Pancreas (tissue), 10 donors: ENCODE measurements at regions not wholly inside any gene's neighbourhood (a gene's known extent, or its start where the extent isn't known, plus 50 kb on each side); places are given as distances from the start of the nearest gene placed in this dataset.
A peak's percentile ranks its signal among the peaks of the same experiment; 100 is the strongest.

Experiments used
- ATAC-seq, 4 donors: fragments of 200-7000 bp; cut with Tn5 transposase; one replicate each; pipeline versions ENCODE4 v1.8.0 to v1.9.1; 2020; ENCODE audit warnings: mild to moderate bottlenecking in 4 of 4, moderate library complexity in 4 of 4
- DNase-seq, 6 donors: peaks; one replicate each; pipeline ENCODE4 v3.0.0-alpha.2; 2020
- FAIRE-seq: peaks from 2 replicates; lab custom pipeline; 2012; peaks lifted over from hg19 to GRCh38; lab: Jason Lieb, UNC
- H3K27ac ChIP-seq, 4 donors: fragments of 200-600 bp; sonication (generic); 1 replicate in 3 of 4; 2 replicates in 1 of 4; pipeline versions ENCODE4 v1.5.0 to v1.8.0; 2020
- H3K27me3 ChIP-seq, 4 donors: fragments of 200-600 bp; one replicate each; pipeline ENCODE4 v1.8.0; 2021
- H3K36me3 ChIP-seq, 3 donors: fragments of 200-600 bp; sonication (generic) in 1 of 3; one replicate each; pipeline versions ENCODE4 v1.5.0 to v1.8.0; 2020 to 2021
- H3K4me1 ChIP-seq, 3 donors: fragments of 200-600 bp; one replicate each; pipeline ENCODE4 v1.8.0; 2021
- H3K4me3 ChIP-seq, 4 donors: fragments of 200-600 bp; sonication (generic) in 2 of 4; one replicate each; pipeline versions ENCODE4 v1.5.0 to v1.8.0; 2020 to 2021
- H3K9me3 ChIP-seq, 4 donors: fragments of 200-600 bp; one replicate each; pipeline ENCODE4 v1.8.0; 2021
- CTCF ChIP-seq, 4 donors: fragments of 200-600 bp; sonication (generic) in 3 of 4; IDR thresholded peaks; one replicate each; pipeline versions ENCODE4 v1.5.0 to v1.8.0; 2021; ENCODE audit warnings: antibody characterized with exemption in 4 of 4
- WGBS, 2 donors: extraction: QIAGEN DNeasy Blood & Tissue Kit; methylation state at CpG; one replicate each; pipeline ENCODE4 v1.1.7; 2013; 5-methylcytosine and 5-hydroxymethylcytosine counted together
- intact Hi-C, 3 donors: fragments of 100-400 bp; cut with DNase I; formaldehyde crosslinking; loops; one replicate each; pipeline versions ENCODE4 v1.11.1 to v1.14.2; 2022
- donor health status: healthy with polysubstance abuse.
- donor health status: DM: no; HTN: no; CAD: no; lungs with moderate emphysema.
- donor health status: DM: no; HTN: no; CAD: no.
- donor health status: control.
- donor health status: control.
- donor health status: Bipolar disorder and iron deficiency.
- donor health status: DM: yes; HTN: yes; CAD: no.
- donor health status: DM: no; HTN: no; CAD: no.
- donor health status: DM: no; HTN: no; CAD: no.
- donor health status: DM: yes; HTN: yes; CAD: no.

GRCh38 chr12:127469331-127469730 is 797.6 kb upstream of the TMEM132C start:
- no peak for ATAC-seq
- WGBS, 2 donors: 89 to 91% methylated on average over 1 of the region's 1 CpG

GRCh38 chr12:127473766-127474165 is 793.2 kb upstream of the TMEM132C start:
- Histone ChIP-seq H3K27ac (no peak overlapping the region), H3K9me3 (no peaks in the 10 kb centered on the region), H3K4me1 (no peaks in the 10 kb centered on the region), H3K27me3 (no peaks in the 10 kb centered on the region), H3K4me3 (no peak overlapping the region), H3K36me3 (no peaks in the 10 kb centered on the region)
- ATAC-seq (no peak), DNase-seq (no peak), FAIRE-seq (no peak)
- 73 to 74% methylated on average over 6 of the region's 6 CpGs for WGBS, 2 donors
- intact Hi-C loops: no loop called here
- no peak for TF ChIP-seq CTCF (IDR thresholded peaks at IDR 0.05)

More at GRCh38 chr12:127469331-127469730, 797.6 kb upstream of the TMEM132C start:
- Histone ChIP-seq H3K4me3 (no peak overlapping the region), H3K27ac (no peak overlapping the region), H3K27me3 (no peaks in the 10 kb centered on the region), H3K36me3 (no peaks in the 10 kb centered on the region), H3K4me1 (no peaks in the 10 kb centered on the region), H3K9me3 (no peaks in the 10 kb centered on the region)
- TF ChIP-seq CTCF (IDR thresholded peaks at IDR 0.05): no peak
- intact Hi-C loops: no loop called here
- FAIRE-seq: no peak
- DNase-seq: no peak

GRCh38 chr12:127479256-127479655 is 787.7 kb upstream of the TMEM132C start:
- FAIRE-seq: no peak
- WGBS, 2 donors: 58 to 60% methylated on average over 5 of the region's 5 CpGs
- no peak overlapping the region for H3K4me3 ChIP-seq
- intact Hi-C loops: no loop called here
- no peaks in the 10 kb centered on the region for H3K36me3 ChIP-seq
- no peaks in the 10 kb centered on the region for H3K27me3 ChIP-seq
- TF ChIP-seq CTCF (IDR thresholded peaks at IDR 0.05): no peak
- ATAC-seq: no peak
- no peak overlapping the region for H3K27ac ChIP-seq
- H3K4me1 ChIP-seq: no peaks in the 10 kb centered on the region
- DNase-seq: no peak
- no peaks in the 10 kb centered on the region for H3K9me3 ChIP-seq

- no peaks in the 10 kb centered on the region for H3K4me1 ChIP-seq
- FAIRE-seq (peak; percentile 100), ATAC-seq (no peak), DNase-seq (no peak)
- no peaks in the 10 kb centered on the region for H3K36me3 ChIP-seq
- WGBS, 2 donors: 64 to 67% methylated on average over 5 of the region's 5 CpGs
- H3K27ac ChIP-seq: no peak overlapping the region
- H3K4me3 ChIP-seq: no peak overlapping the region
- TF ChIP-seq CTCF (IDR thresholded peaks at IDR 0.05): no peak
- no peaks in the 10 kb centered on the region for H3K27me3 ChIP-seq
- intact Hi-C loops: no loop called here
- H3K9me3 ChIP-seq: no peaks in the 10 kb centered on the region
Measured at GRCh38 chr12:127480775-127481314, 786.1 kb upstream of the TMEM132C start.

GRCh38 chr12:127482950-127483349 is 784.0 kb upstream of the TMEM132C start:
- Histone ChIP-seq H3K4me3 (no peak overlapping the region), H3K27me3 (no peaks in the 10 kb centered on the region), H3K27ac (no peak overlapping the region), H3K9me3 (no peaks in the 10 kb centered on the region), H3K36me3 (no peaks in the 10 kb centered on the region), H3K4me1 (no peaks in the 10 kb centered on the region)
- 80 to 85% methylated on average over 11 of the region's 11 CpGs for WGBS, 2 donors
- ATAC-seq (no peak), DNase-seq (no peak), FAIRE-seq (no peak)
- intact Hi-C loops: no loop called here
- no peak for TF ChIP-seq CTCF (IDR thresholded peaks at IDR 0.05)
